ENCODE measurements at regions not wholly inside any gene's neighbourhood (a gene's known extent, or its start where the extent isn't known, plus 50 kb on each side); places are given as distances from the start of the nearest gene placed in this dataset.

DNA sequence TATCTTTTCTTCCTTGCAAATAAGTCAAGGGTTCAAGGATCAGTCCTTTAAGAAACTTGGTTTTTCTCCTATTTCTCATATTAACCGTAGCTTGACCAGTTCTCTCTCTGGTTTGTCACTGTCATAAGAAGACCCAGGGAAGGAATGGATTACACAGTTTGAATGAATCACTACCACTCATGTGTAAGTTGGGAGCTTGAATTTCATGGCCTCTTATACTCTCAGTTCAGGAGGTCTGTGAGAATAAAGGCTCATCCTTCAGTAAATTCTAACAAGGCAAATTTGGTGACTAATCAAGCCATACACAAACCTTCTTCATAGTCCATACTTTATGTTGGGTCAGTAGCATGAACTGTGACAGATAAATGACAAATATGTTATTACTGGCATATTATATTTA lies 323.1 kb upstream of the ACTBL2 start:
- 88 to 96% methylated on average over 1 of the region's 1 CpG for WGBS, 2 donors
- ATAC-seq = no peak
- Histone ChIP-seq H3K27me3 (no peaks in the 10 kb centered on the region), H3K4me3 (no peak overlapping the region), H3K27ac (no peak overlapping the region), H3K4me1 (no peaks in the 10 kb centered on the region), H3K36me3 (replicated peaks in 1 of 2; ENCODE audit: insufficient read depth in 1 of 2, low read depth in 2 of 2) (no peaks in the 10 kb centered on the region), H3K9me3 (no peaks in the 10 kb centered on the region)
- TF ChIP-seq, protein P1, sequence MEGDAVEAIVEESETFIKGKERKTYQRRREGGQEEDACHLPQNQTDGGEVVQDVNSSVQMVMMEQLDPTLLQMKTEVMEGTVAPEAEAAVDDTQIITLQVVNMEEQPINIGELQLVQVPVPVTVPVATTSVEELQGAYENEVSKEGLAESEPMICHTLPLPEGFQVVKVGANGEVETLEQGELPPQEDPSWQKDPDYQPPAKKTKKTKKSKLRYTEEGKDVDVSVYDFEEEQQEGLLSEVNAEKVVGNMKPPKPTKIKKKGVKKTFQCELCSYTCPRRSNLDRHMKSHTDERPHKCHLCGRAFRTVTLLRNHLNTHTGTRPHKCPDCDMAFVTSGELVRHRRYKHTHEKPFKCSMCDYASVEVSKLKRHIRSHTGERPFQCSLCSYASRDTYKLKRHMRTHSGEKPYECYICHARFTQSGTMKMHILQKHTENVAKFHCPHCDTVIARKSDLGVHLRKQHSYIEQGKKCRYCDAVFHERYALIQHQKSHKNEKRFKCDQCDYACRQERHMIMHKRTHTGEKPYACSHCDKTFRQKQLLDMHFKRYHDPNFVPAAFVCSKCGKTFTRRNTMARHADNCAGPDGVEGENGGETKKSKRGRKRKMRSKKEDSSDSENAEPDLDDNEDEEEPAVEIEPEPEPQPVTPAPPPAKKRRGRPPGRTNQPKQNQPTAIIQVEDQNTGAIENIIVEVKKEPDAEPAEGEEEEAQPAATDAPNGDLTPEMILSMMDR (IDR thresholded peaks at IDR 0.05) = no peak
- TF ChIP-seq POLR2A (IDR thresholded peaks at IDR 0.05) = no peak
- intact Hi-C loops (cut with DNase I) = no loop called here
- no peak for DNase-seq

DNA sequence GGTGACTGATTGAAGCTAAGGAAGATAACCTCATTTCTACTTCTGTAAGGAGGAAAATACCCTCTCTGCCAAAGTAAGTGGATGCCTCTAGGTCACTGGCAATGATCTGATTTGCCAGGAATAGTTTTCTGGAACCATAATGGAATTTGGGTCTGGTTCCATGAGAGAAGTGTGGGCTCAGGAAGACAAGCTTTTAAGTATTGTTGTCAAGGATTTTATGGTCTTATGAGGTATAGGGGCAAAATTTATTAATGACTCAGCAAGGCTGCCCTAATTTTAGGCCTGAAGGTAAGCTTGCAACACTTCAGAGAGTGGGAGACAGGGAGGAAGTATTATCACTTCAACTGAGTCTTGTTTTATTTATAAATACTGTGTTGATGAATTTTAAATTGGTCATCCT lies 322.6 kb upstream of the ACTBL2 start:
- H3K27me3 ChIP-seq = no peaks in the 10 kb centered on the region
- H3K4me3 ChIP-seq = no peak overlapping the region
- no peaks in the 10 kb centered on the region for H3K9me3 ChIP-seq
- DNase-seq (no peak), ATAC-seq (no peak)
- no peaks in the 10 kb centered on the region for H3K4me1 ChIP-seq
- no peak overlapping the region for H3K27ac ChIP-seq
- intact Hi-C loops (cut with DNase I) = no loop called here
- H3K36me3 ChIP-seq (replicated peaks in 1 of 2; ENCODE audit: insufficient read depth in 1 of 2, low read depth in 2 of 2) = no peaks in the 10 kb centered on the region
- TF ChIP-seq POLR2A (IDR thresholded peaks at IDR 0.05) = no peak
- TF ChIP-seq, protein P1 (IDR thresholded peaks at IDR 0.05) = no peak

DNA sequence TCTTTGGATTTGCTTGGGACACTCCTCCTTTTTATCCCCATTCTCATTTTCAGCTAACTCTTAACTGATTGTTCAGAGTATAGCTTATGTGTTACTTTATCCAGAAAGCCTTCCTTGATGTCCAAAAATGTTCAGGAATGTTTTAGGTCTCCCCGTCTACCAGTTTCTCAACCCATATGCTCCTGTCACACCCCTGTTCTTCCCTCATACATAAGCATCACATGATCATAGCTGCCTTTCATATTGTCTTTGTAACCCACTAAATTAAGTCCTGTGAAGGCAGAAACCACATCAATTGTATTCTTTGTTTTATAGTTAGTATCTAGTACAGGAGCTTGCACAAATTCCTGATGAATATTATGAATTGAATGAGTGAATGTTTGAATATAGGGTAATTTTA lies 321.9 kb upstream of the ACTBL2 start:
- 81 to 100% methylated on average over 1 of the region's 1 CpG for WGBS, 2 donors

DNA sequence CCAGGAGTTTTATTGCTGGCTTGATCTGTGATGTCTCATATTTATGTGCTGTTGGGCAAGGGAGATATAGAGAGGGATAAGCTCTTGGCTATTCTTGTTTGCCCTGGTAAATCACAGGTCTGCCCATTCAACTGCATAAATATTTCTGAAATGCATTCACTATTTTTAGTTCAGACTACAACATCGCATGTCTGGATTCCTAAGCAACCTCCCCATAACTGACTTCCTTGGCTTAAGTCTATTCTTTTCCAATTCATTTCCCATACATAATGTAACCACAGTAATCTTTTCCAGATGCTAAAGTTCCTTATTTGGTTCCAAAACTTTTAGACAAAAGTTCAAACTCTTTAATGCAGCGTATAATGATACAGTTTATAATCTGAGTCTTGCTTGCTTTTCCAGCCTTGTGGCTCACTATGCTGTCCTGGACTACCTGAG lies 321.4 kb upstream of the ACTBL2 start:
- intact Hi-C loops (cut with DNase I) = no loop called here
- TF ChIP-seq, protein P1 (IDR thresholded peaks at IDR 0.05) = no peak
- no peak for TF ChIP-seq POLR2A (IDR thresholded peaks at IDR 0.05)
- no peak for ATAC-seq
- no peaks in the 10 kb centered on the region for H3K4me1 ChIP-seq
- H3K27me3 ChIP-seq = no peaks in the 10 kb centered on the region
- no peak for DNase-seq
- 78 to 92% methylated on average over 2 of the region's 2 CpGs for WGBS, 2 donors
- H3K36me3 ChIP-seq (replicated peaks in 1 of 2; ENCODE audit: insufficient read depth in 1 of 2, low read depth in 2 of 2) = no peaks in the 10 kb centered on the region
- no peak overlapping the region for H3K4me3 ChIP-seq
- no peak overlapping the region for H3K27ac ChIP-seq
- H3K9me3 ChIP-seq = no peaks in the 10 kb centered on the region

More for the DNA sequence above, 321.9 kb upstream of the ACTBL2 start:
- H3K4me1 ChIP-seq = no peaks in the 10 kb centered on the region
- no peaks in the 10 kb centered on the region for H3K9me3 ChIP-seq
- no peak for DNase-seq
- H3K36me3 ChIP-seq (replicated peaks in 1 of 2; ENCODE audit: insufficient read depth in 1 of 2, low read depth in 2 of 2) = no peaks in the 10 kb centered on the region
- TF ChIP-seq, protein P1 (IDR thresholded peaks at IDR 0.05) = no peak
- no peak for TF ChIP-seq POLR2A (IDR thresholded peaks at IDR 0.05)
- H3K27me3 ChIP-seq = no peaks in the 10 kb centered on the region
- H3K4me3 ChIP-seq = no peak overlapping the region
- ATAC-seq = no peak
- no peak overlapping the region for H3K27ac ChIP-seq
- intact Hi-C loops (cut with DNase I) = no loop called here

DNA sequence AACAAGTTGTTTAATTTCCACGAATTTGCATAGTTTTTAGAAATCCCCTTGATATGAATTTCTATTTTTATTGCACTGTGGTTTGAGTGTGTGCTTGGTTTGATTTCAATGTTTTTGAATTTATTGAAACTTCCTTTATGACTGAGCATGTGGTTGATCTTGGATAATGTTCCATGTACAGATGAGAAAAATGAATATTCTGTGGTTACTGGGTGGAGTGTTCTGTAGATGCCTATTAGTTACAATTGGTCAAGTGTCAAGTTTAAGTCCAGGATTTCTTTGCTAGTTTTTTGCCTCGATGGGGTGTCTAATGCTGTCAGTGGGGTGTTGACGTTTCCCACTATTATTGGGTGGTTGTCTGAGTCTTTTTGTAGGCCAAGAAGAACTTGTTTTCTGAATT lies 319.5 kb upstream of the ACTBL2 start:
- TF ChIP-seq, protein P1 (IDR thresholded peaks at IDR 0.05) = no peak
- no peak for TF ChIP-seq POLR2A (IDR thresholded peaks at IDR 0.05)
- WGBS, 2 donors = 62 to 69% methylated on average over 3 of the region's 3 CpGs

More for the DNA sequence above, 319.5 kb upstream of the ACTBL2 start:
- no peak overlapping the region for H3K27ac ChIP-seq
- no peaks in the 10 kb centered on the region for H3K9me3 ChIP-seq
- H3K27me3 ChIP-seq = no peaks in the 10 kb centered on the region
- H3K4me3 ChIP-seq = no peak overlapping the region
- intact Hi-C loops (cut with DNase I) = no loop called here
- no peak for ATAC-seq
- DNase-seq = no peak
- H3K36me3 ChIP-seq (replicated peaks in 1 of 2; ENCODE audit: insufficient read depth in 1 of 2, low read depth in 2 of 2) = no peaks in the 10 kb centered on the region
- no peaks in the 10 kb centered on the region for H3K4me1 ChIP-seq
